UCSD-AML1 (cell line): ENCODE measurements at regions not wholly inside any gene's neighbourhood (a gene's known extent, or its start where the extent isn't known, plus 50 kb on each side); places are given as distances from the start of the nearest gene placed in this dataset.
"Not testable (repeated sequence)": the region's sequence is repeated elsewhere in the genome, so short reads cannot be mapped to it uniquely, and the experiment has no call there.

Source experiments
- DNase-seq: peaks from one replicate; lab custom pipeline; 2025; ENCODE audit not compliant: unreplicated experiment; lab: John Stamatoyannopoulos, UW

DNA sequence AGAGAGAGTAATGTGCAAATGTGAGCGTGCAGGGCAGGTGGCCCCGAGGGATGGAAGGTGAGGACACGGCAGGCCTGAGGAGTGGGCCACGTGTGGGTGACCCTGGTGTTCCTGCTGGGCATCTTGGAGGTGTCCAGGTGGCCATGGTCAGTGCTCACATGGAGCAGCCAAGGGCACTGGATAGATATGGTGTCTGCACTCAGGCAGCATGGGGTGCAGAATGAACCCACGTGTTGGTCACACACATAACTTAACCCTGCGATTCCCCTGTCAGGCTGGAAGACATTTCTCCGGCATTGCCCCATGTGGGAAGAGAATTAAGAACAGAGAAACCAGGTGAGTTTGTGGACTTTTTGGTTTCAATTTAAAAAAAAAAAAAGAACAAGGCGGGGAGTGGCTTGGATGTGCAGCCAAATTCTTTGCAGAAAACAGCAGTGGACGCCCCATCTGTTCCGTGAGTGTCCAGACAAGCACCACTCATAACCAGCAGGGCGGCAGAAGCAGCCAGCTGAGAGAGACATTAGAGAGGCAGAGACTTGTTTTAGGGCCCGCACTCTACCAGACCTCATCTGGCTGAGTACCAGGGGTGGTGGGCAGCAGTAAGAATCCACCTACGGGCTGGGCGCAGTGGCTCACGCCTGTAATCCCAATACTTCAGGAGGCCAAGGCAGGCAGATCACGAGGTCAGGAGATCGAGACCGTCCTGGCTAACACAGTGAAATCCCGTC, 249.8 kb downstream of the ACKR3 start:
- no peak for DNase-seq

DNA sequence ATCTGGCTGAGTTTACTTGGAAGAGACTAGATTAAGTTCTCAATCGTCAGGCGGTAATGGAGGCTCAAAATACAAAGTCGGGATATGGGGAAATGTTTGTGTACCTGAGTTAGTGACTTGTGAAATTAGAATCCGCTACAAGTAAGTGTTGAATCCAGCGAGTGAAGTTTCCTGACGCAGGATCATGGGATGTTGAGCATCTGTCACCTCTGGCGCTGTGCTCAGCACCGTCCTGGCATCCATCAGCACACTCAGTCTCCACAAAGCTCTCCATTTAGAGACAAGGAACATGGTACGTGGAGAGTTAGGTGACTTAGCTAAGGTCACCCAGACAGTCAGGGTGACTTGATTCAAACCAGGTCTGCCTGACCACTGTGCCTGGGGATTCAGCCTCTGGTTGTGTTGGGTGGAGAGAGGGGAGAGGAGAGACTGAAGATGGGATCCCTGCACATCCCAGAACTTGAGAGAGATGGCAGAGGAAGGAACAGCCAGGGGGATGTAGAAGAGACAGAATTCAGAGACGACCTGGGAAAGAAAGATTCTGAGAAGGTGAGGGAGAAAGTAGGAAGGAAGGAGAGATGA, 251.2 kb downstream of the ACKR3 start:
- DNase-seq, result no peak

DNA sequence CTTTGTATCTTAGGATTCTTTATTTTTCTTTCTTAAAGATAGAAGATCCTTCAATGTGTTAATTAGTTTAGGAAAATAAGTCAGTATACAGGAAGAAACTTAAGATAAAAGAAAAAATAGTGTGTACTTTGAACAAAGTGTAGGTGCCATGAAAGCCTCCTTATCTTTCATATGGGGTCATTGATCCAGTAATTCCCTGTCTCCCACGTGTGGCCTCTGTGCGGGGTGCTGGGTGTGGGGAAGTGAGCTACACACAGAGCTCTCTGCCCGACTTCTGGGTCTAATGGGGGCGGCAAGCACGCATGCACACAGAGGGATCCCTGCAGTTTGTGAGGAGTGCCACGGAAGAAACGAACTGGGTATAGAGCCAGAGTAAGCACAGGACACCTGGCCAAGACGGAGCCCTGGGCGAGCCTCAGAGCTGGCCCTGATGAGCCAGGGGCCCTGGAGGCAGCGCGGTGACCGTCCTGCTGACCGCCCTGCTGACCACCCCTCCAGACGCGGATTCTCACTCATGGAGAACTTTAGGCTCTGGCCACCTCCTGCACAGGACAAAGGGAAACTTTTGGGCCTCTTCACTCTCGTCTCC, 253.5 kb downstream of the ACKR3 start:
- DNase-seq, result no peak

DNA sequence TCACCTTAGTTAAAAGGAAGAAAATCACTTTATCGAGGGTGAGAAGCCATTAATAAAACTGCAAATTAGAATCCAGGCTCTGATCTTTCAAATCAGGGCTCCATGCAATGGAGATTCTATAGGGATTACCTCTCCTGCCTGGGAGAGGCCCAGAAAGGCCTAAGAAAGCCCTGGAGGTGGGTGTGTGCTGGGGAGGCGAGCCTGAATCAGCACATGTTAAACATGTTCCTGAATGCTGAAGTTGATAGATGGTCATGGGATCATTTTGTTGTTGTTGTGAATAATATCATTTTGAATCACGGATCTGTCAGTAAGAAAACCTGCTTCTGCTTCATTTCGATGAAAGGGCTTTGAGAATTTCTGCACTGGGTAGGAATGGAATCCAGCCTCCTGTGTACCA, 254.3 kb downstream of the ACKR3 start:
- DNase-seq, result no peak

DNA sequence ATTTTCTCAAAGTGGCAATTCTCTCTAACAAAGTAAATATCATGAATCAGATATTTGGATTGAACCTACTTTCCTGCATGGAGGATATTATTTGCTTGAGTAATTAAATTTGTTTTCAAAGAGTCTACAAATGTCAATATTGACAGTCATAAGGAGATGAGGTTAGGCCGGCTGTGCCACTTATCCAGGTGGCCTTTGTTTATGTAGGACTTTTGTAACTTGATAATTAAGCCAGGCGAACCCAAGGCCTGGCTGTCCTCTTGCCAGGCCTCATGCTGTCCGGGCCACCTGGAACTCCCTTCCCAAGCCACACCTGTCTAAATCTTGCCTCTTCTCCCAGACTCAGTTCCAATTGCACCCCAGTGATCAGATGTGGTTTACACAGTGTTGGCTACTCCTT, 255.2 kb downstream of the ACKR3 start:
- DNase-seq, result no peak

DNA sequence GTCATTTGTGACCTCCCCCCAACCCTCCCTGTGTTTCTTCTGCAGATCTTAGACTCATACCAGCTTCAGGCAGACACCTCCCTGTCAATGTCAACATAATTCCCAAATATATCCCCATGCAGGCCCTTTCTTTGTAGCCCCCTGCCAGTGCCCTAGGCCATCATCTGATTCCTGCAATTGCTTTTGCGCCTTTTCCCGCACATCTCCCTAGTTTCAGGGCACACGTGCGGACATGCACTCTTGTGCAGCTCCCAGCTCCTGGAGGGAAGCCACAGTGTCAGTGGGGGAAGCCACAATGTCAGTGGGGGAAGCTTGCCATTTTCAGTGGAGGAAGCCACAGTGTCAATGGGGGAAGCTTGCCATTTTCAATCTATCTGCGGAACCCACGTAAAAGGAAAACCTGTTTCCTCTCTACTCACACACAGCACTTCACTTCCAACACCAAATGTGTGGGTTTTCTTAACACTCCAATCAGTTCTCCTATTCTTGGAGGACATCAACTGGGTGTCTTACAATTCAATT, 256.4 kb downstream of the ACKR3 start:
- DNase-seq, result peak; percentile 66

DNA sequence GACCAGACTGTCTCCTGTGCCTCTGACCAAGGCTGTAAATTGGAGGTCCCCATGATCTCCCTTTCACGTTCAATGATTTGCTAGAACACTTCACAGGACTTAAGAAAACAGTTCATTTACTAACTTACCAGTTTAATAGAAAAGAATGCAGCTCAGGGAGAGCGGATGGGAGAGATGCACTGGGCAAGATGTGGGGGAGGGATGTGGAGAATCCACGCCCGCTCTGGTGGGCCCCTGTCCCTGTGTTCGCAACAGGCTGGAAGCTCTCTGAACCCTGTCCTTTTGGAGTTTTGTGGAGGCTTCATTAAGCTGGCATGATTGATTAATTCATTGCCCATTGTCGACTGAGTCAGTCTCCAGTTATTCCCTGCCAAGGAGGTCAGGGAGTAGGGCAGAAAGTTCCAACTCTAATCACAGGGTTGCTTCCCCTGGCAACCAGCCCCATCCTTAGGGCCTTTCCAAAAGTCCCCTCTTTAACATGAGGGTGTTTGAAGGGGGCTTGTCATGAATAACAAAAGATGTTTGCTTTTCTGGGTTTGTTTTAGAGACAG, 257.1 kb downstream of the ACKR3 start:
- no peak for DNase-seq

DNA sequence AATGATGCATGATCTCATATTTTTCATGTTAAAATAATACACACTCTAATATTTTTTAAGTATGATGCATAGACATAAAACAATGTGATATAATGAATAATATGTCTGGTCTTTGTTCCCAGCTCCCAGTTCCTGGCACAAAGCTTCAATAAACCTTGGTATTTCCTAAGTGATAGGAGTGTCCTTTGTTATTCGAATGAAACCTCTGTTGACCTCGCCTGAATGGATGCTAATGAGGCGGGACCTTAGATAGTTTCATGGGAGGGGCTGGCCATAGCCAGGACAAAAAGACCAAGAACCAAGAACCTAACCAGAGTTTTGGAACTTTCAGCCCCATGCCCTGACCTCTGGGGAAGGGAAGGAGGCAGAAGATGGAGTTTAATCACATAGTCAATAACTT, 257.7 kb upstream of the COPS8 start:
- DNase-seq, result no peak

DNA sequence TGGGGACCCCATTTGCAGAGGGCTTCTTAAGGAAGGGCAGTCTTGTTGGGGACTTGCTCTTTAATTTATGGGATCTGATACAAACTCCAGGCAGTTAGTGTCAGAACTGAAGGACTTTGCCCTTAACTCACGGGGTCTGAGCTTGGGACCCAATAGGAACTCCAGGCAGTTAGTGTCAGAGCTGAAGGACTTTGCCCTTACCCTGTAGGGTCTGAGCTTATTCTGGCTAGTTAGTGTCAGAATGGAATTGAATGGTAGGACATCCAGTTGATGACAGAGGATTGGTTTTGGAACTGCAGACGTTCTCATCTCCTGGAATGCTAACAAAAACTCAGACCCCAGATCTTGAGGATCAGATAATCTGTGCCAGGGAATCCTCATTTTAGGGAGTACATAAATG, 256.9 kb upstream of the COPS8 start:
- DNase-seq, result no peak

DNA sequence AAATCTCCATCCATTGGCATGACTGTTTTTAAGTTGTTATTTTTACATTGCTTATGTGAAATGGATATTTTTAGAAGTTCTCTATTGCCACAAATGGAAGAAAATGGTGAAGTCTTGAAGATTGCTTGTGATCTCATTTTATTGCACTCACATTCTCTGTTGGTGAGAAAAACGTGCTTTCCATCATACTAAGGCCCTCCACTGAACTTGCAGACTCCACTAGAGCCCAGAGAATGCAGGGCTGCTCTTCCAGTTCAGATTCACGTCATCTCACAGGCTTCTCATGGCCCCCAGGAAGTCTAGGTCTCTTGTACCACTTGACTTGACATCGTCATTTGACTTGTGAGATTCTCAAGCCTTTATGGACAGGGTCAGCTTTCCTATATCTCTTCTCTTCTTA, 254.8 kb upstream of the COPS8 start:
- DNase-seq, result no peak

DNA sequence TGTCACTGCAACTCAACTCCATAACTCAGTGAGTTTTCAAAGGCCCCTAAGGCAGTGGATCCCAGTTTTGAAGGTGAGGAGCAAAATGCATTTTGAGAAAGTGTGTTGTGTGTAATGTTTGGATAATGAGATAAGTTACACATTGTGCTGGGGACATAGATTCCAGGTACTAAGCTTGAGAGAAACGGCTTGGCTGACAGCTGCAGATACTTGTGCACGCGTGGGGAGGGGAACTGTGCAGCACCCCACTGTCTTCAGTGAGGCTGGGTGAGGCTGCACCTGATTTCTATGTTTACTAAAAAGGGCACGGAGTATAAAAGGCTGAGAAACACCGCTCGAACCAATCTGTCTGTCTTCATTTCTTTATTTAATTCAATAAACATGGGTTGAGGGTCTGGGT, 254.0 kb upstream of the COPS8 start:
- DNase-seq, result no peak

DNA sequence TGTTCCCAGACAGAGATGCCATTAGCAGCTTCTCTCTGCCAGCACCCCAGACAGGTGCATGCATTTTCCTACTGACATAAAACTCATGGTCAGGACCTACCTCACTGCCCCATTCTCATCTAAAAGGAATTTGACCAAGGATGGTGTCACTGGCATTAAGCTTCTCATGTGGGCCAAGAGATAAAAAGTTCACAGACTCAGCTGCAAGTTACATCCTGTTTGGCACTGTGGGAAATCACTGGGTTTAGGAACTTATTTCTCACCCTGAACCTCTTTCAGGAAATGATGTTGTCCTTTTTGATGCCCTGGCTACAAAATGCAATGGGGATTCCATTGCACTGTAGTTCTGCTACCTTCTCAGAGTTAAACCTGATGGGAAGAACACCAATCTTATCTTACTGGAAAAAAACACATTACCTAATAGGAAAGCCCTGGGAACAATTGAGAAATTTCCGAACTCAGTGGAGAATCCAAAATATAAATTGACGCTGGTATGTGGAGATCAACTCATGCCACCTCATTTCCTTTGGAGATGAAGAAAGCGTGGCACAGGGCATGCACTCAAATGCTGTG, 252.1 kb upstream of the COPS8 start:
- no peak for DNase-seq

DNA sequence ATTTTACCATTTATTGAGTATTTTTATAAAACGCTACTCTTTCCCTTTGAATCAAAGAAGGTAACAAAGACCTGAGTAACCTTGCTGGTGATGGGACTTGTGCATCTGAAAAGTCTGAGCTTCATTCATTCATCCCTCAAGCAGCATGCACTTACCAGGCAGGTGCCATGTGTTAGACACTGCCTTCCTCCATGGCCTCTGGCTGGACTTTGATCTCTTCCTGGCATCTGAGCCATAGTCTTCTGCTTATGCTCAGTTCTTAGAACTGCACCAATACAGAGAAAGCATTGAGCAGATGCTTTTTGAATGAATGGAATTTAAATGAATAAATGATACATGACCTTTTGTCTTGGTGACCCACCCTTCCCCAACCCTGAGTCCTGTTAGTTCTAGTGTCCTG, 251.4 kb upstream of the COPS8 start:
- no peak for DNase-seq

DNA sequence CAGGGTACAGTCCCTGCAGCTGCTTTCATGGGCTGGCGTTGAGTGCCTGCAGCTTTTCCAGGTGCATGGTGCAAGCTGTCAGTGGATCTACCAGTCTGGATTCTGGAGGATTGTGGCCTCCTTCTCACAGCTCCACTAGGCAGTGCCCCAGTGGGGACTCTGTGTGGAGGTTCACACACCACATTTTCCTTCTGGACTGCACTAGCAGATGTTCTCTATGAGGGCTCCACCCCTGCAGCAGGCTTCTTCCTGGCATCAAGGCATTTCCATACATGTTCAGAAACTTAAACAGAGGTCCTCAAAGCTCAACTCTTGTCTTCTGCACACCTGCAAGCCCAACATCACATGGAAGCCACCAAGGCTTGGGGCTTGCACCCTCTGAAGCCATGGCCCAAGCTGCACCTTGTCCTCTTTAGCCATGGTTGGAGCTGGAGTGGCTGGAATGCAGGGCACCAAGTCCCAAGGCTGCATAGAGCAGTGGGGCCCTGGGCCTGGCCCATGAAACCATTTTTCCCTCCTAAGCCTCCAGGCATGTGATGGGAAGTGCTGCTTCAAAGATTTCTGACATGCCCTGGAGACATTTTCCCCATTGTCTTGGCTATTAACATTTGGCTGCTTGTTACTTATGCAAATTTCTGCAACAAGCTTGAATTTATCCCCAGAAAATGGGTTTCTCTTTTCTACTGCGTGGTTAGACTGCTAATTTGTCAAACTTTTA, 250.2 kb upstream of the COPS8 start:
- DNase-seq, result no peak

DNA sequence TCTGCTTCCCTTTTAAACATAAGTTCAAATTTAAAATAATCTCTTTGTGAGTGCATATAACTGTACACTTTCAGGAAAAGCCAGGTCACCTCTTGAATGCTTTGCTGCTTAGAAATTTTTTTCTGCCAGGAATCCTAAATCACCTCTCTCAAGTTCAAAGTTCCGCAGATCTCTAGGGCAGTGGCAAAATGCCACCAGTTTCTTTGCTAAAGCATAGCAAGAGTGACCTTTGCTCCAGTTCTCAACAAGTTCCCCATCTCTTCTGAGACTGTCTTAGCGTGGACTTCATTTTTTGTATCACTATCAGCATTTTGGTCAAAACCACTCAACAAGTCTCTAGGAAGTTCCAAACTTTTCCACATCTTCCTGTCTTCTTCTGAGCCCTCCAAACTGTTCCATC, 249.7 kb upstream of the COPS8 start:
- DNase-seq, result not testable (repeated sequence)

DNA sequence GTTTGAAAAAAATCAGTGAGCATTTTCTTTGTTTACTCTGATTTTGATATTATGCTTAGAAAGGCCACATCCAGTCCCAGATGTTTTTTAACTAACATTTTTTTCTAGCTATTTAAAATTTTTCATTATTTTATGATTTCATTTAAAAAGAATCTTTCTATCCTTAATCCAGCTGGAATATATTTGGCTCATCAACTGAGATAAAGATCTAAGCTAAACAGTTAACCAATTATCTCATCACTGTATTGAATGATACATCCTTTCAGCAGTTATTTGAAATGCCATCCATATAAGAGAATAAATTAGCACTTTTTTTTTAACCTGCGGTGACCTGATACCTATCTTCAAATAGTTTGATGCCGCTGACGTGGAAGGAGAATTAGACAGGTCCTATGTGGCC, 245.5 kb upstream of the COPS8 start:
- DNase-seq, result no peak

DNA sequence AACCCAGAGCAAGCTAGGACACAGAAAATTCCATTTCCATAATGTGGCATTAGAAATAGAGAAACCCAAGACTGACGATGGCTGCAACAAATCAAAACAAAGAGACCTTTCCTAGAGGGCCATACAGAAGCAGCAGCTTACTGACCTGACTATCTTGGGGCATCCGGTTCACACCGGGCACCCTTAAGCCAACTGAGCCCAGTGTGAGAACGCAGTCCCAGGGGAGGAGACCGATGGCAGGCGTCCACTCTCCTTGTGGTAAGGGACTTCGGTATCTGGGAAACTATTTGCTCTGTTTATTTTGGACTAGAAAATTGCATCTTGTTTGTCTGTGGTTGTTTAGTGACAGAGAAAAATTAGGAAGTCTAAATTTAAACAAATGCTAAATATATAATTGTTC, 244.8 kb upstream of the COPS8 start:
- no peak for DNase-seq

DNA sequence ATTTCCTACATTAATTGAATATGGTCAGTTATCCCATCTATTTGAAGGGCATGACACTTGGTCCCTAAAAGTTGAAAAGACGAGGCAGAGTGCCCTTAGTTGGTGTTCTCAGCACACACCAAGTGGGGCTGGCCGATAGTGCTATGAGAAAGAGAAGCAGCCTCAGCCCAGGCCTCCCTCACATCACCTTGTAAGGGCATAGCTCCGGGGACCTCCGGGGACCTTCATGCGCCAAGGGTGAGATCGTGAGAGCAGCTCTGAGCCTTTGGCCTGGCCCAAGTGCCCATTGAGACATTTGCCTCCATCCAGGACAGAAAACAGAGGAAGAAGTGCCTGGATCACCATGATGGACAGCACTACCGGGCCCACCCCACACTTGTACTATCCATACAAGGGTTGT, 244.3 kb upstream of the COPS8 start:
- DNase-seq, result no peak

DNA sequence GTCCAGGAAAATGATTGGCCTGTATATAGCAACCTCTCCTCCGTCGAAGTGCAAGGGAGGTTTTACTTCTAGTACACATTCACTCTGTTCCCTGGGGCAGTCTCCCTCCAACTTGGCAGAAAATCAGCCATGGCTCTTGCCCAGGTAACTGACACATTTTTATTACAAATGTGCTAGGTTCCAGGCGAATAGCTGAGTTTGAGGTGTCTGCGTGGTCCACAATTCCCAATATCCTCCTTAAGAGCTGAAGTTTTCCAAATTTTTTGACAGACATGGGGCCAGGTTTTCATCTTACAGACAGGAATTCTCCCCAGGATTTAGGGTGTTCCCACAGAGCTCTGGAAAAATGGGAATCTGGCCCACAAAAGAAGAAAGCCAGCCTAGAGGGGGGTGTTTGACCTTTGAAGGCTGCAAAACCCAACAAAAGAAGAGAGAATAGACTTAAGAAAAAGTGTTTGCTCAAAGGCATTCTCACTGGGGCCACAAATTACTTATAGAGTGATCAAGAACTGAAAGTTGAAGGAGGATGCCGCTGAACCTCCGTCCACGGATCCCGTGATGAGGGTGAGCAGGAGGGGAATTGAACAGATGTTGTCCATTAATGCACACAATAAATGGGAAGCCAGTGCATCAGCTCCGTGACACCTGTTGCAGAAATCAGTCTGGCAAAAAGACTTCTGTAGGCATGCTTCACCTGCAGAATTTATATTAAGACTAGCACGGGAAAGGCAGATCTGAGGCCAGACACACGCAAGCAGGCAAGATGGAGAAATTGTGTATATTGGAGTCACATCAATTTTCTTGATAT, 242.3 kb upstream of the COPS8 start:
- no peak for DNase-seq

DNA sequence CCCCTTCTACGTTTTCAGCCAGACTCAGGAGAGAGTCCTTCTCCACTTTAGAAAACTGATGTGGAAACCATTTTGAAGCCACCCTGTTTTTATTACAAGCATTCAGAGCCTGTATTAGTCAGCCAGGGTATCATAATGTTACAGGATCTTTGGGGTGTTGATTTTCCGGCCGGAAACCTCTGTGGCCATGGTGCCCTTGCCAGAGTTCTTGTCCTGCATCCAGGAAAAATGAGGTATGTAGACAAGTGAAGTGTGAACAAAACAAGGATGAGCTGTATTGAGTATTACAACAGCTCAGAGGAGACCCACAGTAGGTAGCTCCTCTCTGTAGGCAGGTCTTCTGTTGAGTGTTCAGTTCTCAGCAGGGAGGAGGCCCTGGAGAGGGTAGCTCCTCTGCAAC, 241.0 kb upstream of the COPS8 start:
- no peak for DNase-seq
